Fibroblast of skin of right quadriceps (primary cell): ENCODE measurements at regions not wholly inside any gene's neighbourhood (a gene's known extent, or its start where the extent isn't known, plus 50 kb on each side); places are given as distances from the start of the nearest gene placed in this dataset.
A peak's percentile ranks its signal among the peaks of the same experiment; 100 is the strongest.
"Not testable (repeated sequence)": the region's sequence is repeated elsewhere in the genome, so short reads cannot be mapped to it uniquely, and the experiment has no call there.

Experiments
- DNase-seq: peaks from one replicate; pipeline ENCODE4 v3.0.0-alpha.2; 2013

DNA sequence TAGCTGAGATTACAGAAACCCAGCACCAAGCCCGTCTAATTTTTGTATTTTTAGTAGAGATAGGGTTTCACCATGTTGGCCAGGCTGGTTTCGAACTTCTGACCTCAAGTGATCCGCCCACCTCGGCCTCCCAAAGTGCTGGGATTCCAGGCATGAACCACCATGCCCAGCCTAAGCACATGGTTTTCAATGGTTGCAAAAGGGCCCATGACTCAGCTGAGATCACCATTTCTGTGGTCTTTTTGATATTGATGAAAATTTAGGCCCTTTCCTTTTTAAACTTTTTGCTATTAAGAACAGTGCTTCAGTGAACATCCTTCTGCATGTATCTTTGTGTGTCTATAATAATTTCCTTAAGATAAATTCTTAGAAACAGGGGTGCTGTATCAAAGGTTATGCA, 74.2 kb upstream of the CTBP2 start:
- DNase-seq, result peak; percentile 19

DNA sequence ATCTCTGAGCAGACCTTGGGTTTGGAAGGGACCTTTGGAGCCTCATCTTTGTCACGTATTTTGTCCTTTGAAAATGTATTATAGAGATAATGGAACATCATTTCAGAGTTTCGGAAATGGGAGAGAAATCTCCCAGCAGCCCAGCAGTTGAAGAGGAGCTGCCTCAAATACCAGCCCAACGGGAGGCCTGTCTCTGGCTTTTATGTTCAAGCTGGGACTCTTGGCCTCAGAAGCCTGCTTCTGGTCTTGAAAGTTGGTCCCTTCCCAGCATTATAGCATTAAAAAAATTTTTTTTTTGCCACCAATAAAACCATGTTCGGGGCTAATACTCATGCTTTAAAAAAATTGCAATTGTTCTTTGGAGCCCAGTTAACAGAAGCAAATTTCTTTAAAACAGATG, 73.4 kb upstream of the CTBP2 start:
- no peak for DNase-seq

DNA sequence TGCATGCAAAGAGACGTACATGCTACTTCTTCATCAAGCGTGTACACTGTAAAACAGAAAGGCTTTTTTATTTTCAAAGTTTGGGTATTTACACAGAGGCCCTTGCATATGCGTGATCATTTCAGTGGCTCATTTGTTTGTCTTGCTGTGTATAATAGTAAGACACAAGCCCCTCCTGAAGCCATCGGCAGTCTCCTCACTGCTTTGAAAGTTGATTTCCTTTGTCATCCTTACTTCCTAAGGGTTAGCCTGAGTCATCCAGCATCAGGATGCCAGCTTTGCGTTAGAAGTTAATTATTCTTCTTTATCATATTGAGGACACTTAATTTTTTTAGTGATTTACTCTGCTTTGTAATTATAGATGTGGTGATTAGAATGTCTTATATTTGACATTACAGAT, 72.5 kb upstream of the CTBP2 start:
- peak; percentile 26 for DNase-seq

DNA sequence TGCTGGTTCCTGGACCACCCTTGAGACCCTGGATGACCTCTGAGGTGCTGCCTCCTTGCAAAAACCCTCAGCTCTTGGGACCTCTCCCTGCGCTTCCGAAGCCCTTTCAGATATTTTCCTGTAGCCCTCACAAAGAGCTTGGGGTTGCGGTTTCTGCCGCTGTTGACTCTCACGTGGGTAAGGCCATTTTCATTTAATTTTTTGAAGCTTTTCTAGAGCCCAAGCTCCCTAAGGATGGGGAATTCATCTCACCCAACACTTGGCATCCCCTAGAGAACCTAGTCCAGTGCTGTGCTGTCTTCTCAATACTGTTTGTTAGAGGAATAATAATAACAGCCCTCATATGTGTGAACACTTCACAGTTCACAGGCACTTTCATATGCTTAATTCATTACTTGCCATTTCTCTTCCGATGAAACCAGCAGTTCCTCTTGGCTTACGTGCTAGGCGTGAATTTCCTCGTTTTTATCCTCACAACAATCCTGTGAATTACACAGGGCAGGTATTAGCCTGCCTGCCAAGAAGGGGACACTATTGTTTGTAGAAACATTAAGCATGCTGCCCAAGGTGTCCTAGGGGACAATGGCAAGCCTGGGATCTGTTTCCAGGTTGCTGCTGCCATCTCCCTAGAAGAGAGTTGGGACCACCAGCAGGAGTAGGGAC, 71.6 kb upstream of the CTBP2 start:
- no peak for DNase-seq

DNA sequence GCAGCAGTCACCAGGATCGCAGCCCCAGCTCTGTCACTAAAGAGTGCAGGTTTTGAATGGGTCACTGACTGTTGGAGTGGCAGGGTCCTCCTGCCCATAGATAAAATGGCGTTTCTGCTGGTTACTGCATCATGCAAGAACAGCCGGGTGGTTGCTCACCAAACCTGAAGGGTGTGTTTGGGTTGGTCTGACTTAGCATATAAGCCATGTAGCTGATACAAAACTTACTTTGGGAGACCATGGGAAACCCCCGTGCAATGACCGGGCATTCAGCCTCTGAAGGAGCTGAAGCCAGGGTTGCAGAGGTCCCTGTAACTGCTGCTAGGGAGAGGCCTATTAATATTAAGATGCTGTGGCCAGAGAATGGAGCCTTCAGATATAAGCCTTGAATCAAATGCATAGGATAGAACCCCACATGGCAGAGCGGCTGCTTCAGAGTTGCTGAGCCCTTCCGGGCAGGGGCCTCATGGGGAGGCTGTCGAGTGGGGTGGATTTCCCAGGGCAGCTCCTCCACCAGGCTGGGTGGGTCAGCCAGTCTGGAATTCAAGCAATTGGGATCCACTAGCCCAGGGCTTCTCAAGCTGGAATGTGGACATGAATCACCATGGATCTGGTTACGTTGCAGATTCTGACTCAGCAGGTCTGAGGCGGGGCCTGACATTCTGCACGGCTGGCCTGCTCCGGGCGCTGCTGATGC, 70.9 kb upstream of the CTBP2 start:
- peak; percentile 95 for DNase-seq

DNA sequence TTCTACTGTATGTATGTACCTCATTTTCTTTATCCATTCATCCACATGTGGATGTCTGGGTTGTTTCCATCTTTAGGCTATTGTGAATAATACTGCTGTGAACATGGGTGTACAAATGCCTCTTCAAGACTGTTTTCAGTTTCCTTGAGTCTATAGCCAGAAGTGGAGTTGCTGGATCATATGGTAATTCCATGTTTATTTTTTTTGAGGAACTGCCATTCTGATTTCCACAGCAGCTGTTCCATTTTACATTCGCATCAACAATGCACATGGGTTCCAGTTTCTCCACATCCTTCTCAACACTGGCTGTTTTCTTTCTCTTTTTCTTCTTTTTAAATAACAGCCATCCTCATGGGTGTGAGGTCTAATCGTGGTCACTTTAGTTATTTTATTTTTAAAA, 69.9 kb upstream of the CTBP2 start:
- no peak for DNase-seq

DNA sequence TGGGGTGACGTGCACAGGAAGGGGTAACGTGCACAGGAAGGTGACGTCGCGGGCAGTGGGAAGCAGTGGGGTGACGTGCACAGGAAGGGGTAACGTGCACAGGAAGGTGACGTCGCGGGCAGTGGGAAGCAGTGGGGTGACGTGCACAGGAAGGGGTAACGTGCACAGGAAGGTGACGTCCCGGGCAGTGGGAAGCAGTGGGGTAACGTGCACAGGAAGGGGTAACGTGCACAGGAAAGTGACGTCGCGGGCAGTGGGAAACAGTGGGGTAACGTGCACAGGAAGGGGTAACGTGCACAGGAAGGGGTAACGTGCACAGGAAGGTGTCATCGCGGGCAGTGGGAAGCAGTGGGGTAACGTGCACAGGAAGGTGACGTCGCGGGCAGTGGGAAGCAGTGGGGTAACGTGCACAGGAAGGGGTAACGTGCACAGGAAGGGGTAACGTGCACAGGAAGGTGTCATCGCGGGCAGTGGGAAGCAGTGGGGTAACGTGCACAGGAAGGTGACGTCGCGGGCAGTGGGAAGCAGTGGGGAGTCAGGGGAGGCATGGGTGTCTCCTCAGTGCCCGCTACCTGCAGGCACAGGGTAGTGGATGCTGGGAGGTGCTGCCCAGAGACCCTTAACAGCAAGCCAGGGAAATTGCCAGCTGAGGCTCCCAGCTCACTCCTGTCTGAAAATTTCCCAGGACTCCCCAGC, 68.0 kb upstream of the CTBP2 start:
- DNase-seq, result not testable (repeated sequence)

DNA sequence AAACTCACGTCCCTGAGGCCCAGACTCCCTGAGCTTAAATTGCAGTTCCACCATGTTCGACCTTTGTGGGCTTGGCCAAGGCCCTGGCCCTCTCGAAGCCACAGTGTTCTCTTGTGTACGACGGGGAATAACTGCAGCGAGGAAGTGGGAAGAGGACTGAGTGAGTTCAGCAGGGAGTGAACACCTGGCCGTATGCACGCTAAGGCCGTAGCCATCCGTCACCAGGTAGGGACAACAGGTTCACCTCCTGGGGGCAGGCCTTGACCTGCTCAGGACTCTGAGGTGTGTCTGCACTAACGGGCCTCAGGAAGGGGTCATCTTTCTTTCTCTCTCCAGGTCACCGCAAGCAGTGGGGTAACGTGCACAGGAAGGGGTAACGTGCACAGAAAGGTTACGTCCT, 67.2 kb upstream of the CTBP2 start:
- DNase-seq, result no peak

DNA sequence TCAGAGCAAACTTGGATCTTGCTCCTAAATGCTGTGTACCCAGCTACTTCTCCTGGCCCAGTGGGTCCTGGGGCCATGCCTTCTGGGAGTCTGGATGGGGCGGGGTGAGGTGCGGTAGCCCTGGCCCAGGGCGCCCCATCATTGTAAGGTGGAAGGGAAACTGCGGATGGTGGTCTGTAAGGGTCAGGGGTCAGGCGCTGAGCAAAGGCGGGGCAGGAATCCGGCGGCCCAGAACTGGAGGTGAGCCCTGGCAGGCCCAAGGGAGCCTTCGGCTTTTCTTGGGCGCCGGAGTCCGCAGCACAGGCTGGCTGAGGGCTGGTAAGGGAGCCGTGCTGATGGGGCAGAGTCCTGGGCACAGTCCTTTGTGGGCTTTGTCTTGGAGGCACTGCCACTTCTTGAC, 66.5 kb upstream of the CTBP2 start:
- DNase-seq, result no peak

DNA sequence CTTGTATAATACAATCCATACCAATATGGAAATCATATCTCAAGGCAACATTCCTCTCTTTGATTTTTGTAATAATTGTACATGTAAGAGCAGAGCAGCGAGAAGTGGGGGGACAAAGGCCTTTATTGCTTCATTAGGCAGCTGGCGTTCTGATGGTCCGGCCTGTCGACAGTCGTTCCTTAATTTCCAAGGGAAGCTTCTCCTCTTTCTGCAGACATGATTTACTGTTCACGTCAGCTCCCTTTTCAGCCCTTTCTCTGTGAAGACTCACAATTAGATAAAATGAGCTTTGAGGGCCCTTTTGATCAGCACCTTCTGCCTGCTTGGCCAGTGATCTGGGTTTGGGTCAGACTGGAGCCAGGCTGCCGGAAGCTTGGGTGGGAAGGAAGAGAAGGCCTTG, 65.6 kb upstream of the CTBP2 start:
- no peak for DNase-seq

DNA sequence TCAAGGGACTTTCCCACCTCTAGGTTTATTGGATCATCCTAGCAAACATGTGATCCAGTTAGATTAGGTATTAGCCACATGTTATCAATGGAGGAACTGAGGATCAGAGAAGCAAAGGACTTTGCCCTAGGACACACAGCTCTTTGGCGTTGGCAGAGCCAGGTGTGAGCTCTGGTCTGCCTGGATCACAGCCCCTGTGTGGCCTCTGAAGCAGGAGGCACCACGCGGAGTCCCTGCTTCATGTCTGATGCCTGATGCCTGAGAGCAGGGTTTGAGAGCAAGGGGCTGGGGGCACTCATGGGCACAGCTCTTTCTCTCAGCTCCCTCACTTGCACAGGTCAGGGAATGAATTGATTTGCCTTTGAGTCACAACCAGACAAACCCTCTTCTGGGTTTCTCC, 64.7 kb upstream of the CTBP2 start:
- DNase-seq, result no peak

DNA sequence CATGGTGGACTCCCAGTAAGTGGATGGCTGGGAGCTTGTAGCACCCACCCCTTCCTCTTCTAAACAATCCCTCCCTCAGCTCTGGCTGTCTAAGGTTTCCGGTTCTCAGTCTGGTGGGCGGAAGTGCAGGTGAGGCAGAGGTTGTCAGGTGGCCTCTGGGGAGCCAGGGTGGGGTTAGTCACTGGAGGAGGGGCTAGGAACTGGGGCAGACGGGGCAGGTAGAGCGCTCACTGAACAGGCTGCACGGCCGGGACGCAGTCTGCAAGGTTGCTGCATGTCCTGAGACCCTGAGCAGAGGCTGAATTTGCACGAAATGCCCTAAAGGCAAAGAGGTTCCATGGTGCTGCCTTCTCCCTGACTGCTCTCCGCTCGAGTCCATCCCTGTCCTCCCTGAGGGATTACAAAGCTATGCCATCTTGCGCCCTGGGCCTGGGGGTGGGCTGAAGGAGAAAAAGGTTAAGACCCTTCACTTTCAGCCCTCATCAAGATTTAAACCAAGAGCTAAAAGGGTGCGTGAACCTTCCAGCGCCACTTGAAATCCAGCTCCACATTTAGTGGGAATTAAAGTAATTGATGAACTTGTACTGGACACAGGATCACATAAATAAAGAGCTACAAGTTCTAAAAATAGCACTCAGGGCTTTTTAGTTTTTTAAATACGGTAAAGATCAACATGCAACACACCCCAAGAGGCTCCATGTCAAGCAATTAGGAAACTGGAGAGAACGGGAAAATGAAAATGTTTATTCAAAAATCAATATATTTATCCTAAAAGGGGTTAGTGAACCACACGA, 62.3 kb upstream of the CTBP2 start:
- DNase-seq, result no peak

DNA sequence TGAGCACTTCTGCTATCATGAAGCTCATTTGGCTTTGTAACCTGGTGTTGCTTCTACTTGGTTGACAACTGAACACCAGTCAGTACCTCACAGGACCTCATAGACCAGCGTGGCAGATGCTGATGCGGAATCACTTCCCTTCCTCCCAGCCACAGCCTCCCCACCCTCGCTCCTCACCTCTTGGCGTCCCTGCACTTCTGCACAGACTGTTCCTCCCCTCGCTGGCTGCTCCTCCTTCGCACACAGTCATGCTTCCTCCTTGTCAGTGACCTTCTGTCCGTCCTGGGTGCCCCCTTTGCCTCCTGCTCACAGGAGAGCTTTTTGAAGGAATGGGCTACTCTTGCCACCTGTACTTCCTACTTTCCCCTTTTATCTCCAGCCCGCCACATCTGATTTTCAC, 61.4 kb upstream of the CTBP2 start:
- no peak for DNase-seq

DNA sequence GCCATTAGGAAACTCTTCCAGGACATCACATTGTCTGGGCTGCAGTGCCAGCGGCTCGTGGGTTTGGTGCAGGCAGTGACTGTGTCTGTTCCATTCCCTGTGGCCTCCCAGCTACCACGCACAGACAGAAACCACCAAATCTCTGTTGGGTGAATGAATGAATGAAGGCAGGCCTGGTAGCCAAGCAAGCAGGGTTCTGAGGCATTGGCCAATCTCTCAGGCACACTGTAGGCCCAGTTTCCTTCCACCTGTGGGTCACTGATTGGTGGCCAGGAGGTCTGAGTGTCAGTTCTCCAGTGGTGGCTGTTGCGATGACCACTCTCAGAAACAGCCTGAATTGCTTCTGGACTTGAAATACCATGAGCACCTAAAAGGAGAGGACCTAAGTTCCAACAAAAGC, 59.4 kb upstream of the CTBP2 start:
- DNase-seq, result no peak

DNA sequence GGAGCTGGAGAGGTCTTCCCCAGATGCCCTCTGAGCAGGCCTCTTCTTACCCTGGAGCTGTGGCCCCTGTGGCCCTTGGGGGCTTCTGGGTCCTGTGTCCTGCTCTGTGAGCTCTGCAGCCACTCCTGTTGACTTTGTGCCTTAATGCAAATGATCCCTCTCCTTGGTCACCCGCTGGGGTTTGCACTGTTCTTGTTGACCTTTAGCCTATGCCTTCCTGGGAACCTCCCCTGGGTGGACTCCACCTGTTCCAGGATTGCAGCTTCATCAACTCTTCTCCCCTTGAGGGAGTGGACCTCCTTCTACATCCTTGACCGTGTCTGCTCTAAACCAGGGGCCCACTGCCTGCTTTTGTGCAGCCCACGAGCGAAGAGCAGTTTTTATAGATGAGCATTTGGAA, 58.6 kb upstream of the CTBP2 start:
- DNase-seq, result no peak

DNA sequence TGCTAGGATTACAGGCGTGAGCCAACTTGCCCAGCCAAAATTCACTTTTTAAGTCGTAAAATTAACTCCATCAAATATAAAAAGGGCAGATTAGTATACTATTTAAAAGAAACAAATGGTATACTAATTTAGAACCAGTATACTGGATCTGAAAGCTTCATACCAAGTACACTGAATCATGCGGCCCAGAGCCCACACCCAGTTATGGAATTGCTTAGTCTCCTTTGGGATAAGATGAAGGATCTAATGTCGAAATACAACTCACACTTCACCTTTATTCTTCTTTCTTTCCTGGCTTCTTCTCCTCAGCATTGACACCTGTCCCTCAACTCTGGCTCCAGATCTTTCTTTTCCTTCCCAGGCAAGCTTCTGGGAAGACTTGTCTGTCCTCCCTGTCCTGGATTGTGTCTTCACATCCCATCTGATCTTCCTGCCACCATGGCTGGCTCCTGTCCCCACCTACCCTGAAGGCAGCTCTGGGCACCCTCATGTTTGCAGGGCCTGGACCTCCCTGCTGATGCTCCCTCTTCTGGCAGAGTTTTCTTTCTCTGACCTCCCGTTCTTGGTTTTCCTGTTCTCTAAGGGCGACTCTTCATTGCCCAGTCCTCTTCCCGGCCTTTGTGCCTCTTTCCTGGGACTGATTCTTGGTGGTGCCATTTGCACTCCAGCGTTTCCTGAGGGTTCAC, 57.8 kb upstream of the CTBP2 start:
- DNase-seq, result no peak

DNA sequence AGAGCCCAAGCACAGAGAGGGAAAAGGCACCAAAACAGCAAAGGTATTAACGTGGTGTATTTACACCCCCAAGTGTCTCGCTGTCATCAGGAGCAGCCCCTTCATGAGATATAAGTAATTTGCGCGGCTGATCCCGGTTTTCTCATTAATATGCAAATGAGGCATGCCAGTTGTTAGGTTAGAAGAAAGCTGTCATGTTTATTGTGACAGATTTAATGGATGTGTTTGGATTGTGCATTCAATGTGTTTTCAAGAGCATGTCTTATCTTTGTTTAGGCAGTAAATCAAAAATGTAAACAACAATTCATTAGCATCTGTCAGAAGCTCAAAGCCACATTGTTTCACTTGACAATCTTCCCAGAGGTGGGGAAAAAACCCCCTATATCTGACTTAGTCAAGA, 56.5 kb upstream of the CTBP2 start:
- DNase-seq, result no peak

DNA sequence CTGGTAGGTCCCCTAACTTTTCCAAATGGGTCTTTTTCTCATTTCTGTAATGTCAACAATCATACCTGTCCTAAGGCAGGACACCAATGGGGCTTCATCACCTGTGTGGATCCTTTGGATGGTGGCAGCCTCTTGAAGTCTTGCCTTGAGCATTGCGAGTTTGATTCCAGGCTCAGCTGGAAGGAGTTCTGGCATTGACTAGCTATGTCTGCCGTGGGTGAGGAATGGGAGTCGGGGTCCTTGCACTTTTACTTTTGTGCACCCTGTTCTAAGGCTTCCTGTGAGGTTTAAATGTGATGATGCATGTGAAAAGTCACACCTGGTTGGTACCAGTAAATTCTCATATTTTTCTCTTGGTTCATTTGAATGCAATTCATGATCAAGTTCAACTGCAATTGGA, 55.9 kb upstream of the CTBP2 start:
- DNase-seq, result no peak

DNA sequence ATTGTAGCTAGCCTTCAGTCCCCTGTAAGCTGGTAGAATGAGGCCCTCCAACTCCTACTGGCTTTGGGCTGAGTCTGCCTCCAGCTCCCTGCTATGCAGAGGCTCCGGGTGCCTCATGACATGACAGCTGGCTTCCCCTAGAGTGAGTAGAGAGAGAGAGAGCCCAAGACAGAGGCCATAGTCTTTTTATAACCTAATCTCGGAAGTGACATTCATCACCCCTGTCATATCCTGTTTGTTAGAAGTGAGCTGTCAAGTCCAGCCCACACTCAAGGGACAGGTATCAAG, 53.9 kb upstream of the CTBP2 start:
- no peak for DNase-seq

DNA sequence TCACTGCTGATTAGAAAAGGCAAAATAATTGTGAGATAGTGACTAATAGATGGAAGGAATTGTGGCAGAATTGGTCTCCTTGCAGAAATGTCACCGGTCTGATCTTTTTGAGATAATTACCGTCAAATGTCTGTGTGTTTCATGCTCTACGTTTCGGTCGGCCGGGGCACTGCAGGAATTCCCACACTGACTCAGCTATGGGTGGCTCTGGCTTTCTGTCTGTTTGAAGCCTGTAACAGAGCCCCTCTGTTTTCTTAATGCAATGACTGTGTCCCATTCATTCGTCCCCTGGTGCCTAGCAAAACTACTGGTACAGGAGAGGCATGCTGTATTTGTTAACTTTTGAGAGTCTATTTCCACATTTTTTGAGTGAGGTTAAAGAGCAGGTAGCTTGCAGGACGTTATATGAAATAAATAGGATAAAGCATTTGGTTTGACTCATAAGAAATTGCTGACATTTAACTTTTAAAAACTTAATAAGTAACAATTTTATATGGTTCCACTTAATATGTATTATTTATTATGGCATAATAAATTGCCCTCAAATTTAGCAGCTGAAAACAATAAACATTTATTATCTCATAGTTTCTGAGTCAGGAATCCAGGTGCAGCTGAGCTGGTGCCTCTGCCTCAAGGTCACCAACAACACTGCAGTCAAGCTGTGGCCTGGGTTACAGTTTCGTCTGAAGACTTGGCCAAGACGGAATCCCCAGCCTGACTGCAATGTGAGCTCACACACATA, 53.3 kb upstream of the CTBP2 start:
- no peak for DNase-seq

DNA sequence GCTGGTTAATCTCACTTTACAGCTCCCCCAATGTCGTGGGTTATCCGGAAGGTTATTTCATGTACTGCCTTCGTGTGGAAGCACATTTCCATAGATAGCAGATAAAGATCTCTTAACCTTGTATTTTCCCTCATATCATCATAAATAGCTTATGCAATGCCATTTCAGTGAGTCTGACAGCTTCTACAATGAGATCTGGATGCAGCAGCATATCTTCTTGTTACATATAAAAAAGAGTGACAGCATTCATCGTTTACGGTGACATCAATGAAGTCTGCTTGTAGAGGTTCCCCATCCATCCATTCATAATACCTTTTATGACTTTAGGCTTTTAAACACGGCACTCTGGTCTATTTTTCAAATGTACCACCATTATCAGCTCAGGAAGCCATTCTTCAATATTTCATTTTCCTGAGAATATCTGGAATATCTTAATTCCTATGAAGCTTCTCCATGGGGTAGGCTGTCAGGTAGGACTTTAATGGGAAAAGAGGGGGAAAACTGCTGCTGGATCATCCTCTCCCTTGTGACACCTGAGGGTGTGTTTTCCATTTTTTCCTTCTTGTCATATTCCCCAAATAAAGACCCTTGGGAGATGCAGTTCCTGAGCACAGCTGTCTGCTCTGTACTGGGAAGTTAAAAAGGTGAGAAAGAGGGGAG, 51.9 kb upstream of the CTBP2 start:
- DNase-seq, result no peak
